Epithelial cell of esophagus (primary cell): ENCODE measurements at regions not wholly inside any gene's neighbourhood (a gene's known extent, or its start where the extent isn't known, plus 50 kb on each side); places are given as distances from the start of the nearest gene placed in this dataset.
A peak's percentile ranks its signal among the peaks of the same experiment; 100 is the strongest.

Experiments used
- DNase-seq: peaks from one replicate; pipeline ENCODE4 v3.0.0; 2010; ENCODE audit warnings: low read depth
- H3K4me3 ChIP-seq: 2 replicates; pipeline ENCODE4 v1.5.1; 2011; ENCODE audit warnings: mild to moderate bottlenecking, low read length, control low read depth
- CTCF ChIP-seq: IDR thresholded peaks from 2 replicates; pipeline ENCODE4 v1.5.1; 2011; ENCODE audit warnings: low read depth, mild to moderate bottlenecking, low read length, control low read depth, inconsistent platforms; ENCODE audit not compliant: insufficient read depth; ENCODE audit errors: missing control alignments

- no peak for DNase-seq
- H3K4me3 ChIP-seq = no peak overlapping the region
- TF ChIP-seq CTCF = no peak
These were observed 113.9 kb downstream of the THNSL2 start for GRCh38 chr2:88283886-88284592.

- TF ChIP-seq CTCF = no peak
- H3K4me3 ChIP-seq = no peak overlapping the region
- no peak for DNase-seq
These were observed 111.4 kb downstream of the THNSL2 start for GRCh38 chr2:88281302-88282217.

- no peak for DNase-seq
- TF ChIP-seq CTCF = no peak
- H3K4me3 ChIP-seq = no peak overlapping the region
These were observed 99.7 kb downstream of the THNSL2 start for GRCh38 chr2:88269836-88270235.

GRCh38 chr2:88265352-88266303, 95.5 kb downstream of the THNSL2 start:
- peak; percentile 48 for DNase-seq
- no peak for TF ChIP-seq CTCF
- no peak overlapping the region for H3K4me3 ChIP-seq

- no peak for TF ChIP-seq CTCF
- DNase-seq = no peak
- H3K4me3 ChIP-seq = no peak overlapping the region
These were observed 93.7 kb downstream of the THNSL2 start for GRCh38 chr2:88263861-88264260.

GRCh38 chr2:88261725-88262124, 91.6 kb downstream of the THNSL2 start:
- no peak for DNase-seq
- no peak overlapping the region for H3K4me3 ChIP-seq
- no peak for TF ChIP-seq CTCF
